HG03575 (cell line): ENCODE measurements at regions not wholly inside any gene's neighbourhood (a gene's known extent, or its start where the extent isn't known, plus 50 kb on each side); places are given as distances from the start of the nearest gene placed in this dataset.

Experiments used
- ATAC-seq: cut with Tn5 transposase; IDR thresholded peaks from one replicate; pipeline ENCODE4 v1.9.1; 2021; ENCODE audit not compliant: unreplicated experiment, insufficient number of reproducible peaks, low FRiP score; ENCODE audit errors: extremely low read depth

GRCh38 chr7:17618652-17618974 is 320.2 kb downstream of the AHR start:
- no peak for ATAC-seq

GRCh38 chr7:17619196-17619818 is 320.9 kb downstream of the AHR start:
- ATAC-seq, result no peak

- ATAC-seq, result no peak
These were observed 319.7 kb downstream of the SNX13 start for GRCh38 chr7:17620566-17620965.

GRCh38 chr7:17622451-17622850 is 317.8 kb downstream of the SNX13 start:
- ATAC-seq, result no peak

- no peak for ATAC-seq
These were observed 316.6 kb downstream of the SNX13 start for GRCh38 chr7:17623546-17624185.

GRCh38 chr7:17624379-17624778 is 315.9 kb downstream of the SNX13 start:
- ATAC-seq, result no peak

GRCh38 chr7:17625043-17625442 is 315.3 kb downstream of the SNX13 start:
- no peak for ATAC-seq

- ATAC-seq, result no peak
These were observed 314.1 kb downstream of the SNX13 start for GRCh38 chr7:17626235-17626634.

GRCh38 chr7:17631061-17631460 is 309.2 kb downstream of the SNX13 start:
- ATAC-seq, result no peak

- no peak for ATAC-seq
These were observed 307.9 kb downstream of the SNX13 start for GRCh38 chr7:17632384-17632783.

- ATAC-seq, result no peak
These were observed 307.2 kb downstream of the SNX13 start for GRCh38 chr7:17633067-17633466.

- no peak for ATAC-seq
These were observed 301.6 kb downstream of the SNX13 start for GRCh38 chr7:17638727-17639126.

- ATAC-seq, result no peak
These were observed 299.4 kb downstream of the SNX13 start for GRCh38 chr7:17640730-17641377.

- ATAC-seq, result no peak
These were observed 294.8 kb downstream of the SNX13 start for GRCh38 chr7:17645500-17645899.

GRCh38 chr7:17646253-17646956 is 293.9 kb downstream of the SNX13 start:
- no peak for ATAC-seq

- no peak for ATAC-seq
These were observed 289.0 kb downstream of the SNX13 start for GRCh38 chr7:17651341-17651740.

- no peak for ATAC-seq
These were observed 288.4 kb downstream of the SNX13 start for GRCh38 chr7:17651863-17652385.

- ATAC-seq, result no peak
These were observed 285.4 kb downstream of the SNX13 start for GRCh38 chr7:17654940-17655339.

- no peak for ATAC-seq
These were observed 281.2 kb downstream of the SNX13 start for GRCh38 chr7:17659126-17659525.

- ATAC-seq, result no peak
These were observed 280.2 kb downstream of the SNX13 start for GRCh38 chr7:17660116-17660515.
